ENCODE measurements at regions not wholly inside any gene's neighbourhood (a gene's known extent, or its start where the extent isn't known, plus 50 kb on each side); places are given as distances from the start of the nearest gene placed in this dataset.
A peak's percentile ranks its signal among the peaks of the same experiment; 100 is the strongest.

DNA sequence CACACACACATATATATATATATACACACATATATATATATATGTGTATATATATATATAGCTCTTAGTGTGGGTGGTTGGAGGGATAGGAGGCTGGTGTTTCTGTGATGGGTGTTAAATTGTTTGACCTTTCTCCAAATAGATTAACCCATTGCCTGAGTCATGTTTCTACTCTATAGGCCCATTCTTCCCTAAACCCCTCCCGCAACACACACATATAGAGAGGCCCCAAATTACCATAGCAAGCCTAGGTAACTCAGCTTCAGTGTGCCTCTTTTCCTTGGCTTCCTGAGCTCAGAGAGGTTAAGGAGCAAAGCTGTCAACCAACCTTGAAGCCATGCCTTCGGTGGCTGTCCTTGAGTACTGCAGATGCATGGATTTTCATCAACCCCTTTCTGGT, 98.7 kb upstream of the ADO start:
- H3K4me3 Mint-ChIP-seq = no peak overlapping the region
- H3K27ac Mint-ChIP-seq = no peak overlapping the region
- no peaks in the 10 kb centered on the region for H3K27me3 Mint-ChIP-seq
- no peaks in the 10 kb centered on the region for H3K36me3 Mint-ChIP-seq
- peaks cover 0 to 6% (median 2%) of the 10 kb centered on the region in 3 donors for H3K9me3 Mint-ChIP-seq
- H3K4me1 Mint-ChIP-seq = peaks cover 26 to 42% (median 28%) of the 10 kb centered on the region in 3 donors

- Mint-ChIP-seq H3K27me3 (no peaks in the 10 kb centered on the region), H3K9me3 (peaks cover 0 to 8% (median 0%) of the 10 kb centered on the region in 3 donors), H3K4me1 (peaks cover 24 to 35% (median 28%) of the 10 kb centered on the region in 3 donors), H3K36me3 (no peaks in the 10 kb centered on the region), H3K4me3 (peak overlapping the region in 1 of 4 donors; percentile 33), H3K27ac (no peak overlapping the region)
Observed at GRCh38 chr10:62707810-62708209, 96.7 kb upstream of the ADO start.

DNA sequence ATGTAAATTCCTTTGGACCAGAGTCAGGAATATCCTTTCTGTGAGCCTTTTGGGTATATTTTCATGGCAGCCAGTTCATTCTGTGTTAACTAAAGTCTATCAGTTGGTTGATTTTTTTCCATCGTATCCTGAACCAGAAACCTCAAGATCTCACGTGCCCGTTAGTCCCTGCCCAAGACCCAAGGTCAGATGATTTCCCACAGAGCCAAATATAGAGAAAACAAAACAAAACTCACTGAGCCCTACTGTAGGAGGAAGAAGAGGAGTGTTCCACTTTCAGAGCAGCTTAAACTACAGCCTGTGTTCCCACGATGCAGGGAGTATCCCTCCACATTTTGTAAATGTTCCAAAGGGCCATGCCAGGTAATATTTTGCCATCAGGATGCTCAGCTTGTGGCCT, 96.0 kb upstream of the ADO start:
- Mint-ChIP-seq H3K27ac (no peak overlapping the region), H3K27me3 (no peaks in the 10 kb centered on the region), H3K9me3 (peaks cover 0 to 8% (median 0%) of the 10 kb centered on the region in 3 donors), H3K36me3 (no peaks in the 10 kb centered on the region), H3K4me1 (peaks cover 24 to 33% (median 28%) of the 10 kb centered on the region in 3 donors), H3K4me3 (peak overlapping the region in 2 of 4 donors; percentile 25 to 84)

GRCh38 chr10:62709200-62709599, 95.3 kb upstream of the ADO start:
- Mint-ChIP-seq H3K9me3 (peaks cover 0 to 4% (median 0%) of the 10 kb centered on the region in 3 donors), H3K36me3 (no peaks in the 10 kb centered on the region), H3K4me1 (peaks cover 24 to 33% (median 28%) of the 10 kb centered on the region in 3 donors), H3K27me3 (no peaks in the 10 kb centered on the region), H3K27ac (no peak overlapping the region), H3K4me3 (no peak overlapping the region)

DNA sequence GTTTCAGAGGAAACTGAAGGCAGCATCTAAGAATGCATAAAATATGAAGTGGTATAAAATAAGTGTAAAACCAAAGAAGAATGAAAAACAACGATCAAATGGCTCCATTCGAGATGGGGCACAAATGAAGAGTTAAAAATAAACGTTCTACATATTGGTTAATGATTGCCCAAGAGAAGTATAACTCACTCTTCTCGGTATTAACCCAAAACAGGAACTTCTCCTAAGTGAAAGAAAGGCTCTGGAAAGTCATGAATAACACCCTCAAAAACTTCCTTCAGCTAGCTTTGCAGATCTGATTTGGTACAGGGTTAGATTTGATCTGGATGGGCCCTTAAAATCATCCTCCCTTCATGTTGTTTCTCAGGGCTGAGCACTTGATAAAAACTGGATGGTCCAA, 94.3 kb upstream of the ADO start:
- H3K27ac Mint-ChIP-seq = no peak overlapping the region
- H3K4me1 Mint-ChIP-seq = peaks cover 24 to 33% (median 28%) of the 10 kb centered on the region in 3 donors
- H3K4me3 Mint-ChIP-seq = no peak overlapping the region

GRCh38 chr10:62715383-62715782, 89.1 kb upstream of the ADO start:
- Mint-ChIP-seq H3K27ac (no peak overlapping the region), H3K9me3 (peaks cover 0 to 2% (median 0%) of the 10 kb centered on the region in 3 donors), H3K36me3 (no peaks in the 10 kb centered on the region), H3K4me1 (no peaks in the 10 kb centered on the region), H3K4me3 (no peak overlapping the region), H3K27me3 (no peaks in the 10 kb centered on the region)

More for the DNA sequence above, 94.3 kb upstream of the ADO start:
- no peaks in the 10 kb centered on the region for H3K36me3 Mint-ChIP-seq
- peaks cover 0 to 2% (median 0%) of the 10 kb centered on the region in 3 donors for H3K9me3 Mint-ChIP-seq
- H3K27me3 Mint-ChIP-seq = no peaks in the 10 kb centered on the region

DNA sequence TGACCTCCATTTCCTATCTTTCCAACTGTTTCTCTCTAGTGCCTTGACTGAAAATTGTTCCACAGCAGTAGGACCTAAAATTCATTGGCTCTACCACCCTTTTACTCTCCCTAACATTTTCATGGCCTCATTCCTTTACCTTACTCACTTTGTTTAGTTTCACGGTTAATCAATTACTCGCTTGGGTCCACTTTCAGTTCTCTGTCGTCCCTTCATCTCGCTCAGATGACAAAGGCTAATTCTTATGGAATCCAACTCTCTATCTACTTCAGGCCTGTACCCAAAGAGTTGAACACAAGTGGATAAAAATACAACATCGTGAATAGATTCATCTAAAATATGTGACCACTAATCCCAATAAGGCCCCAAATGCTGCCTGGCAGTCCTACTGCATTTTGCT, 85.9 kb upstream of the ADO start:
- H3K27me3 Mint-ChIP-seq = no peaks in the 10 kb centered on the region

DNA sequence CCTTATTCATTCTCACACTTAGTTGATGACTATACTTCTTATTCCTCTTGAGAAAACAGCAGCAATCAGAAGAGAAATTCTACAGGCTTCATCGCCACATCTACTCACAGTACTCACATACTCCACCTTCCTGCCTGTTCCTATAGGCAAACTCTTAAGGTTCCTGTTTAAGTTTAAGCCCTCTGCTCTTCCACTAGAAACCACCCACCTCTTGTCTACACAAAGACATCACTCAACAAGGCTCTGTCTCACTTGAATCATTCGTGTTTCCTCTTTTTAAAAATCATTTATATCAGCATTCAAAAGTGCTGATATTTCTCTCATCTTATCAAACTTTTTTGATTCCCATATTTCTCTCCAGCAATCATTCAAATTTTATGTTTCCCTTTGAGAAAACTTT, 85.5 kb upstream of the ADO start:
- Mint-ChIP-seq H3K4me1 (peaks cover 0 to 4% (median 0%) of the 10 kb centered on the region in 3 donors), H3K27me3 (no peaks in the 10 kb centered on the region), H3K9me3 (no peaks in the 10 kb centered on the region), H3K4me3 (no peak overlapping the region), H3K36me3 (no peaks in the 10 kb centered on the region), H3K27ac (no peak overlapping the region)

More for the DNA sequence above, 85.9 kb upstream of the ADO start:
- H3K27ac Mint-ChIP-seq = no peak overlapping the region
- no peaks in the 10 kb centered on the region for H3K36me3 Mint-ChIP-seq
- peaks cover 0 to 4% (median 0%) of the 10 kb centered on the region in 3 donors for H3K4me1 Mint-ChIP-seq
- no peak overlapping the region for H3K4me3 Mint-ChIP-seq
- no peaks in the 10 kb centered on the region for H3K9me3 Mint-ChIP-seq

GRCh38 chr10:62721687-62722086, 82.8 kb upstream of the ADO start:
- Mint-ChIP-seq H3K36me3 (no peaks in the 10 kb centered on the region), H3K4me1 (peaks cover 0 to 8% (median 0%) of the 10 kb centered on the region in 3 donors), H3K27ac (no peak overlapping the region), H3K9me3 (no peaks in the 10 kb centered on the region), H3K27me3 (no peaks in the 10 kb centered on the region), H3K4me3 (no peak overlapping the region)

- Mint-ChIP-seq H3K4me3 (no peak overlapping the region), H3K27me3 (no peaks in the 10 kb centered on the region), H3K9me3 (no peaks in the 10 kb centered on the region), H3K36me3 (peaks cover 4% of the 10 kb centered on the region), H3K27ac (no peak overlapping the region), H3K4me1 (peaks cover 0 to 8% (median 0%) of the 10 kb centered on the region in 3 donors)
Observed at GRCh38 chr10:62723375-62723774, 81.1 kb upstream of the ADO start.

- Mint-ChIP-seq H3K27ac (no peak overlapping the region), H3K9me3 (no peaks in the 10 kb centered on the region)
Observed at GRCh38 chr10:62724465-62724864, 80.1 kb upstream of the ADO start.

GRCh38 chr10:62726142-62726541, 78.4 kb upstream of the ADO start:
- Mint-ChIP-seq H3K9me3 (no peaks in the 10 kb centered on the region), H3K27ac (no peak overlapping the region), H3K36me3 (peaks cover 6% of the 10 kb centered on the region), H3K4me3 (no peak overlapping the region), H3K4me1 (peaks cover 0 to 8% (median 0%) of the 10 kb centered on the region in 3 donors), H3K27me3 (no peaks in the 10 kb centered on the region)

More at GRCh38 chr10:62724465-62724864, 80.1 kb upstream of the ADO start:
- Mint-ChIP-seq H3K27me3 (no peaks in the 10 kb centered on the region), H3K4me3 (no peak overlapping the region), H3K36me3 (peaks cover 6% of the 10 kb centered on the region), H3K4me1 (peaks cover 0 to 8% (median 0%) of the 10 kb centered on the region in 3 donors)

- Mint-ChIP-seq H3K27ac (no peak overlapping the region), H3K4me3 (no peak overlapping the region), H3K36me3 (peaks cover 6% of the 10 kb centered on the region), H3K4me1 (peaks cover 0 to 8% (median 3%) of the 10 kb centered on the region in 3 donors), H3K27me3 (no peaks in the 10 kb centered on the region), H3K9me3 (no peaks in the 10 kb centered on the region)
Observed at GRCh38 chr10:62726638-62727037, 77.9 kb upstream of the ADO start.

- no peak overlapping the region for H3K4me3 Mint-ChIP-seq
- peaks cover 3 to 15% (median 8%) of the 10 kb centered on the region in 3 donors for H3K4me1 Mint-ChIP-seq
- H3K27ac Mint-ChIP-seq = no peak overlapping the region
- H3K36me3 Mint-ChIP-seq = peaks cover 6% of the 10 kb centered on the region
- H3K27me3 Mint-ChIP-seq = no peaks in the 10 kb centered on the region
- no peaks in the 10 kb centered on the region for H3K9me3 Mint-ChIP-seq
Observed at GRCh38 chr10:62727934-62728333, 76.6 kb upstream of the ADO start.

DNA sequence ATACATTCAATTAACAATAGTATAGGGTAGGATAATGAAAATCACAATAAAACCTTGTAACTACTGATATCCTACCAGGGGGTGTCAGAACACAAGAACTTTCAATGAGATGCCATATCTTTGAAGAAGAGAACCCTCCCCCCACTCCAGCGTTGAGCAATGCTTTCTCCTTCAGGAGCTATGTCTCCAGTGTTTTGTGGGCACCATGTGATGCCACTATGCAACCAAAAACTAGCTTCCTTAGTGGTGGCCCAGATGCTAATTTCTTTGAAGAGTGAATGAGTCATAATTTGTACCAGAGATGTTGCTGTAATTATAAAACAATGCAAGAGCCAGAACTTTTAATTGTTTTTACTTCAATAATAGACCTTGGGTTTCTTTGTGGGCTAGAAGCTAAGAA, 76.0 kb upstream of the ADO start:
- Mint-ChIP-seq H3K36me3 (peaks cover 6% of the 10 kb centered on the region), H3K4me3 (no peak overlapping the region), H3K9me3 (no peaks in the 10 kb centered on the region), H3K27ac (no peak overlapping the region), H3K4me1 (peaks cover 3 to 17% (median 13%) of the 10 kb centered on the region in 3 donors), H3K27me3 (no peaks in the 10 kb centered on the region)

- Mint-ChIP-seq H3K4me3 (peak overlapping the region in 3 of 4 donors; percentile 38 to 58 (median 41)), H3K36me3 (peaks cover 2% of the 10 kb centered on the region), H3K27me3 (no peaks in the 10 kb centered on the region), H3K27ac (peak overlapping the region in 2 of 3 donors; percentile 25 to 89), H3K9me3 (no peaks in the 10 kb centered on the region), H3K4me1 (peaks cover 3 to 14% (median 13%) of the 10 kb centered on the region in 3 donors)
Observed at GRCh38 chr10:62732841-62733653, 71.5 kb upstream of the ADO start.

All from IgD-negative memory B cell (primary cell).